ENCODE measurements at regions not wholly inside any gene's neighbourhood (a gene's known extent, or its start where the extent isn't known, plus 50 kb on each side); places are given as distances from the start of the nearest gene placed in this dataset.
A peak's percentile ranks its signal among the peaks of the same experiment; 100 is the strongest.

- DNase-seq: peak; percentile 13
These were observed 195.2 kb upstream of the C1QTNF7 start for GRCh38 chr4:15232366-15233263.

- no peak for DNase-seq
These were observed 194.6 kb upstream of the C1QTNF7 start for GRCh38 chr4:15233264-15233597.

- no peak for DNase-seq
These were observed 194.2 kb upstream of the C1QTNF7 start for GRCh38 chr4:15233626-15234025.

- DNase-seq: peak; percentile 62
These were observed 193.5 kb upstream of the C1QTNF7 start for GRCh38 chr4:15234116-15234855.

GRCh38 chr4:15234856-15235126 is 193.0 kb upstream of the C1QTNF7 start:
- DNase-seq: peak; percentile 84

GRCh38 chr4:15235135-15235534 is 192.7 kb upstream of the C1QTNF7 start:
- no peak for DNase-seq

GRCh38 chr4:15237648-15238230 is 190.1 kb upstream of the C1QTNF7 start:
- no peak for DNase-seq

- DNase-seq: no peak
These were observed 189.1 kb upstream of the C1QTNF7 start for GRCh38 chr4:15238720-15239119.

GRCh38 chr4:15239866-15240265 is 188.0 kb upstream of the C1QTNF7 start:
- DNase-seq: peak; percentile 55

- DNase-seq: no peak
These were observed 187.1 kb upstream of the C1QTNF7 start for GRCh38 chr4:15240764-15241163.

GRCh38 chr4:15242021-15242420 is 185.8 kb upstream of the C1QTNF7 start:
- no peak for DNase-seq

GRCh38 chr4:15244354-15244753 is 183.5 kb upstream of the C1QTNF7 start:
- DNase-seq: peak; percentile 85

GRCh38 chr4:15245006-15245530 is 182.8 kb upstream of the C1QTNF7 start:
- DNase-seq: no peak

GRCh38 chr4:15250021-15250441 is 177.8 kb upstream of the C1QTNF7 start:
- DNase-seq: no peak

GRCh38 chr4:15253349-15253748 is 174.5 kb upstream of the C1QTNF7 start:
- DNase-seq: no peak

GRCh38 chr4:15254236-15254880 is 173.5 kb upstream of the C1QTNF7 start:
- no peak for DNase-seq

GRCh38 chr4:15255537-15255936 is 172.3 kb upstream of the C1QTNF7 start:
- no peak for DNase-seq

- no peak for DNase-seq
These were observed 167.1 kb upstream of the C1QTNF7 start for GRCh38 chr4:15260758-15261157.

- DNase-seq: no peak
These were observed 165.4 kb upstream of the C1QTNF7 start for GRCh38 chr4:15262396-15262795.

GRCh38 chr4:15270201-15270600 is 157.6 kb upstream of the C1QTNF7 start:
- no peak for DNase-seq

GRCh38 chr4:15286041-15286440 is 141.8 kb upstream of the C1QTNF7 start:
- no peak for DNase-seq

- no peak for DNase-seq
These were observed 136.7 kb upstream of the C1QTNF7 start for GRCh38 chr4:15291122-15291521.

GRCh38 chr4:15293711-15294110 is 134.1 kb upstream of the C1QTNF7 start:
- DNase-seq: no peak
